Effector CD4-positive, alpha-beta T cell (primary cell): ENCODE measurements at regions not wholly inside any gene's neighbourhood (a gene's known extent, or its start where the extent isn't known, plus 50 kb on each side); places are given as distances from the start of the nearest gene placed in this dataset.
"Not testable (repeated sequence)": the region's sequence is repeated elsewhere in the genome, so short reads cannot be mapped to it uniquely, and the experiment has no call there.

ENCODE experiments used
- DNase-seq: peaks from one replicate; pipeline ENCODE4 v3.0.0-alpha.2; 2020

DNA sequence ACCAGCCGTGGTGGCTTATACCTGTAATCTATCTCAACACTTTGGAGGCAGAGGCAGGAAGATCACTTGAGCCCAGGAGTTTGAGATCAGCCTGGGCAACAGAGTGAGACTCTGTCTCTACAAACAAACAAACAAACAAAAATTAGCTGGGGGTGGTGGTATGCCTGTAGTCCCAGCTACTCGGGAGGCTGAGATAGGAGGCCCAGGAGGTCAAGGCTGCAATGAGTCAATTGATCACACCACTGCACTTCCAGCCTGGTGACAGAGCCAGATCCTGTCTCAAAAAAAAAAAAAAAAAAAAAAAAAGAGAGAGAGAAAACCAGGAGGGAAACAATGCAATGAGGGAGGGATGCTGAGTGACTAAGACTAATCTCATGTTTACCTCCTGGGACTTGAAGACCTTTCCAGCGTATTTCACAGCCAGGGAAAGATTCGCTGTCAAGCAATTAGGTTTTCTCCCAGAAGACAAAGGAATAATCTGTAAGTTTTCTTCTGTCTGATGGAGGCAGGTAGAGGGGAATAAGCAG lies 51.1 kb upstream of the MIER3 start:
- DNase-seq, result no peak

DNA sequence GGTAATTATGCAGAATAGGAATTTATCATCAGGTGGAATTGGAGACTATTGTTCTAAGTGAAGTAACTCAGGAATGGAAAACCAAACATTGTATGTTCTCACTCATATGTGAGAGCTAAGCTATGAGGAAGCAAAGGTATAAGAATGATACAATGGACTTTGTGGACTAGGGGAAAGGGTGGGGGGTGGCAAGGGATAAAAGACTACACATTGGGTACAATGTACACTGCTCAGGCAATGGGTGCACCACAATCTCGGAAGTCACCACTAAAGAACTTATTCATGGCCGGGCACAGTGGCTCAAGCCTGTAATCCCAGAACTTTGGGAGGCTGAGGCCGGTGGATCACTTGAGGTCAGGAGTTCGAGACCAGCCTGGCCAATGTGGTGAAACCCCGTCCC lies 51.6 kb upstream of the MIER3 start:
- not testable (repeated sequence) for DNase-seq

DNA sequence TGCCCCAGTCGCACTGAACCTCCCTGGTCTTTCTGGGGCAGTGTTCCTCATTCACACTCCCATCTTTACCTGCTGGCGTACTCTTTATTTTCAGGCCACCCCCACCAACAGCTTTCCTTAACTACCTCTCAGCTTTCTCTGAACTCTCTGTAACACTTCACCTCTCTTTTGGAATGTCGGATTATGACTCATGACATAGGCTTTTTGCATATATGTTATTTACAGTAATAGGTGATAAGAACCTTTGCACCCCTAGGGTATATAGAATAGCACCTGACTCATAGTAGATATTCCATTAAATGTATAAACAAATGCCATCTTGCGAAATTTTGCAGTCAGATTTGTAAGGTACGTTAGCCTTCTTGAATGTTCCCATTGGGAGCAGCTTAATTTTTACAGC lies 52.9 kb upstream of the MIER3 start:
- no peak for DNase-seq

DNA sequence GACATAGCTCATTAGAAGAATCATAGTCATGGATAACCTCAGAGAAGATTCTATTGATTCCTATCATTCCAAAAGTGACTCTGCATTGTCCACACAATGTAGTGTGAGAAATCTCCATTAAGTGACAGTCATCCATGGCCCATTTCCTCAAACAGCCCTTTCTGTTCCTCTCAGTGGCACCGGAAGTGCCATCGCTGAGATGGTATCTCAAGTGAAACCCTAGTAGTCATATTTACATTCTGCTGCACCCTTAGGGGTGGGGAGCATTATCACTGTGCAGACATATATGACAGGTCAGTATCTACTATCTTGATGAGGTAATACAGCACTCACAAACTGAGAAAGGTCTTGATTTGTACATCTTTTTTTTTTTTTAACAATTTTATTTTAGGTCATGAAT lies 55.4 kb upstream of the MIER3 start:
- no peak for DNase-seq

DNA sequence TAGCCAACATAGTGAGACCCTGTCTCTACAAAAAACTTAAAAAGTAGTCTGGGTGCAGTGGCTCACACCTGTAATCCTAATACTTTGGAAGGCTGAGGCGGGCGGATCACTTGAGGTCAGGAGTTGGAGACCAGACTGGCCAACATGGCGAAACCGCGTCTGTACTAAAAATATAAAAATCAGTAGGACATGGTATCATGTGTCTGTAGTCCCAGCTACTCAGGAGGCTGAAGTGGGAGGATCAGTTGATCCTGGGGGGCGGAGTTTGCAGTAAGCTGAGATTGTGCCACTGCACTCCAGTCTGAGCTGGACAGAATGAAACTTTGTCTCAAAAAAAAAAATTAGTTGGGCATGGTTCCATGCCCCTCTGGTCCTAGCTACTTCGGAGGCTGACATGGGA lies 57.9 kb upstream of the MIER3 start:
- no peak for DNase-seq

DNA sequence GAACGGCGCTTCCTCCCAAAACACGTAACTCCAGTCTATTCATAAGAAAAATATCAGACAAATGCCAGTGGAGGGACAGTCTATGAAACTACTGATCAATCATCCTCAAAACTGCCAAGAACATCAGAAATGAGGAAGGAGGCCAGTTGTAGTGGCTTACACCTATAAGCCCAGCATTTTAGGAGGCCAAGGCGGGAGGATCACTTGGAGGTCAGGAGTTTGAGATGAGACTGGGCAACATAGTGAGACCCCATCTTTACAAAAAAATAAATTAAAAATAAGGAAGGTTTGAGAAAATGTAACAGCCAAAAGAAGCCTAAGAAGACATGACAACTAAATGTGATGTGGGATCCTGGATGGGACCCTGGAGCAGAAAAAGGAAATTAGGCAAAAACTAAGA lies 58.9 kb upstream of the MIER3 start:
- DNase-seq, result no peak

DNA sequence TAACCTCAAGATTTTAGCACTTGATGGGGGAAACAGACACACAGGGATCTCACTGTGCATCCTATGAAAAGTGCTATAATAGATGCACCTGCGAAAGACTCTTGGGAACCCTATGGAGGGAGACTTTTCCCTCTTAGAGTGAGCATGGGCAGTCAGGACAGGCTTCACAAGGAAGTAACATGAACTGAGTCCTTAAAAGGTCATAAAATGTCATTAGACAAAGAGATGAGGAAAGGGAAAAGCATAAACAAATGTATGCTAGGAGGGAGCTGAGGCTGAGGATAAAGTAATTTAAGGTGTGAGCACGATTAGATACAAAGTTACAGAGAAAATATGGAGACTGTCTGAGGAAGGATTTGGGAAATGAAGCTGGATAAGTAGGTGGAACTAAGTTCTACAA lies 60.6 kb upstream of the MIER3 start:
- no peak for DNase-seq

DNA sequence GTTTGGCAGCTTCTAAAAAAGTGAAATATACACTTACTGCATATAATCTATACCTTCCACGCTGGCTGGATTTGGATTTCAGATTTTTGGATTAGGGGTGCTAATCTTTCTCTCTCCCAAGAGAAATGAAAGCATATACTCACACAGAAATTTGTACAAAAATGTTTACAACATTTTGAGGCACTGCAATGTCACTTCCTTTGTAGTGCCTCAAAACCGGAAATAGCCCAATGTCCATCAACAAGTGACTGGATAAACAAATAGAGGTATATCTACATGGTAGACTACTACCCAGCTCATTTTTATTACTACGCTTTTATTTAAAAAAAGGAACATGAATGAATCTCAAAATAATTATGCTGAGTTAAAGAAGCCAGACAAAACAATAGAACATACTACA lies 74.0 kb upstream of the MIER3 start:
- no peak for DNase-seq

DNA sequence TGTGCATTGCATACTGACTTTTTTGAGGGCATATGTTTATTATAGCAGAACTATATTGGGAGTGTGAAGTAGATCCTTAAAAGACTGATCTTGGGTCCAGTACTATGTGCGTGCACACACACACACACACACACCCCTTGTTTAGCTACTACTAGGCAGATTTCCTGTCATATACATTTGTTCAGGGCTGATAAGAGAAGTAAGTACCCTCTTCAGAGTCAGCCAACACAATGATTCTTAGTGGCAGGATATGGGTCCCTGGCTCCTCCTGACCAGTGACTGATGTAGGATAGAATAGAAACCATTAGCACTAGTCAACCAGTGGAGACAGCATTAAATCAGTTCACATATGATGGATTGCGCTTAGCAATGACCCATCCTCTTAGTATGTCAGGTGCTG lies 76.2 kb upstream of the MIER3 start:
- DNase-seq, result no peak

DNA sequence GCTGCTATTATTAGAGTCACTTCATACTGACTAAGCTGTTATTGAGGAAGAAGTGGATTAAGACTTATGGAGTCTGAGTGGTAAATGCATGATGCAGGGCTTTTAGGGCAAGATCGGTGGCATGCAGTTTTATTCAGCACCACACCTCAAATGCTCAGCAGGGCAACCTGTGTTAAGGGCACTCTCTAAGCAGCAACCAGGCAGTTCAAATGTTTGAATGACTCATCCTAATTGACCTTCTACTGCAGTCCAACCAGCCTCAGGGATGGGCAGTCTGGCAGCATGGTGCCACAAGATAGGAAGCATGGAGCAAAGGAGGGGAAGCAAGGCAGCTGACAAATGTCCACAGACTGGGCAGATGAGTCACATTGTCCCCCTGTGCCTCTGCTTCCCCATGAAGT lies 80.2 kb upstream of the MIER3 start:
- DNase-seq, result no peak

DNA sequence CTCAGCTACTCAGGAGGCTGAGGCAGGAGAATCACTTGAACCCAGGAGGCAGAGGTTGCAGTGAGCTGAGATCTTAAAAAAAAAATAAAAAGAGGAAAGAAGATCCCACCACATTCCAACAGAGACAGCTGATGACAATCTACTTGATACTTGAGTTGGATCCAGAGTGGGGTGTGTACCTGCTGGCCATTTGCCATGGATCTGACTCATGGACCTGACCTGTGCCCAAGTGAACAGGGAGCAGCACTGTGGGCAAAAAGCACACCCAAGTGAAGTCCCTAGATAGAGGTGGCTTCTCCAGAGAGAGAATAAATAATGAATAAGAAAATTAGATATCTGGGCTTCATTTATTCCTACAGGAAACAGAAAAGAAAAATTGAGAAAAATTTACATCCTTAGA lies 81.2 kb upstream of the MIER3 start:
- DNase-seq, result no peak

DNA sequence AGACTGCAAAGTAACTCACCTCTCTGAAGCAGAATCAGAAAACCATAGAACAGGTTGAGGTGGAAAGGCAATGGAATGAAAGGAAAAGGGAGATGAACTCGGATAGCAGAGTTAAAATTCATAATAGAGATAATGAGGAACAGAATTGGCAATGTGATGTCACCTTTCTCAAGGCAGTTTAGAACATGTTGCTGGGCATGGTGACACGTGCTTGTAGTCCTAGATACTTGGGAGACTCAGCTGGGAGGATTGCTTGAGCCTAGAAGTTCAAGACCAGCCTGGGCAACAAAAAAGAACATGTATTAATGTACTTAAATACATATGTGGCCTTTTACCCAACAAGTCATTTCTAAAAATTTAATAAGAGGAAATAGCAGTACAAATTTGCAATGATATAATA lies 81.6 kb upstream of the MIER3 start:
- no peak for DNase-seq

DNA sequence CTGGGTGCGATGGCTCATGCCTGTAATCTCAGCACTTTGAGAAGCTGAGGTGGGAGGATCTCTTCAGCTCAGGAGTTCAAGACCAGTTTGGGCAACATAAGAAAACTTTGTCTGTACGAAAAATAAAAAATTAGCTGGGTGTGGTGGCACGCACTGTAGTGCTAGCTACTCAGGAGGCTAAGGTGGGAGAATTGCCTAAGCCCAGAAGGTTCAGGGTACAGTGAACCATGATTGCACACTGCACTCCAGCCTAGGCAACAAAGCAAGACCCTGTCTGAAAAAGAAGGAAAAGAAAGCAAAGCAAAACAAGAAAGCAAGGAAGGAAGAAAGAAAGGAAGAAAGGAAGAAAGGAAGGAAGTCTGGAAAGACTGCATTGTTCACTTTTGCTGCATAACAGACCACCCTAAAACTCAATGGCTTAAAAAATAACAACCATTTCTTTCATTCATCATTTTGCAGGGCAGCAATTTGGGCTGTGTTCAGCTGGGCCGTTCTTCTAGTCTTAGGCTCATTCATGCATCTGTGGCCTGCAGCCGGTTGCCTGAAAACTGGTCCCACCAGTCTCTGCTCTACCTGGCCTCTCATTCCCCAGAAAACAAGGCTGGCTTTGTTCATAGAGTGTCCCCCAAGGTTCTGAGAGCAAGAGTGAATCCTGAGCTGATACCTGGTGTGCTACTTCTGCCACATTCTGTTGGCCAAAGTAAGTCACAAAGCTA lies 82.4 kb upstream of the MIER3 start:
- DNase-seq, result no peak

DNA sequence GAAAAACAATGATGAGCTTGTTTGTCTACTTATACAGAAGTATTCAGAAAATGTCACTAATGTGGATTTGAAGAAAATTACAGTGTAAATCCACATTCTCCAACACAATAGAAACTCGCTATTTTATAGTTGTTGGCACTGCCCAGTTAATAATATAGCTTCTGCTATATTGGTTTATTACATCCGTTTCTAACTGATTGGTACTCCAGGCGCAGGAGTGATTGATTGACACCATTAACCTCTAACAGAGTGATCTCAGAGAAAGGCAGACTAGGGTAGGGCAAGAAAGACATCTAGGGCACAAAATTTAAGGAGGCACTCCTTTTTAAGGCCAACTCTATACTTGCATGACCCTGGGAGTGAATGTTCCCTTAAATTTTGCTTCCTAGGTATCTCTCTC lies 84.0 kb upstream of the MIER3 start:
- no peak for DNase-seq

DNA sequence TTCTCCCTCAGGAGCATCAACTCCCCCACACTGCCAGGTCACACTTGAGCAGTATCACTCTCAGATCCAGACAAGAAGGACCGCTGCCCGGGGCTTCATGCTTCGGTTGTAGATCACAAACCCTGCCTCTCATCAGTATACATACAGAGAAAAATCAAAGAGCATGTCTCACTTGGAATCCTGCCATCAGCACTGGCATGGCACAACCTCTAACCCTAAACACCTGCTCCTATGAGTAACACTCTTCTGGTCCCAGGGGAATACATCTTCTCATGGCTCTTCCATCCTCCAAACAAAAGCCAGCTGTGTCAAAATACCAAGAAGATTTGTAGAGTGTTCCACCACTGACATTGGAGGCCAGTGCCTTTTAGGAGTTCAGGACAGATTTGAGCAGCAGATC lies 84.8 kb upstream of the MIER3 start:
- no peak for DNase-seq

DNA sequence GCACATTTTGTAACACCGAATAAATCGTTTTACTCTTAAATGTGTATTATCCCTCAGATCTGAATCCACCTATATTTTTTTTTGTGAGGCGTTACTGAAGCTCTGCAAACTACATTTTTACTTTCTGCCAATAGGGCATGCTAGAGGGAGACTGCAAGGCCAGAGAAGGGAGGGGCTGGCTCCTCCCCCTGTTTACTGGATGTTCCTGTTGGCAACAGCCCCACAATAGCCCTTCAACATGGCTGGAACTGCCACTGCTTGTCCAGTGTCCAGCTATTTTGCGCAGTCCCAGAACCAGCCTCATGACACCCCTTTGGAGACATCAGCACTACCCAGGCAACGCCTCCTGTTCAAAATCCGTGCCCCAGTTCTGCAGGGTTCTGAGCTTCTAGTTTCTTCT lies 85.4 kb upstream of the MIER3 start:
- no peak for DNase-seq

DNA sequence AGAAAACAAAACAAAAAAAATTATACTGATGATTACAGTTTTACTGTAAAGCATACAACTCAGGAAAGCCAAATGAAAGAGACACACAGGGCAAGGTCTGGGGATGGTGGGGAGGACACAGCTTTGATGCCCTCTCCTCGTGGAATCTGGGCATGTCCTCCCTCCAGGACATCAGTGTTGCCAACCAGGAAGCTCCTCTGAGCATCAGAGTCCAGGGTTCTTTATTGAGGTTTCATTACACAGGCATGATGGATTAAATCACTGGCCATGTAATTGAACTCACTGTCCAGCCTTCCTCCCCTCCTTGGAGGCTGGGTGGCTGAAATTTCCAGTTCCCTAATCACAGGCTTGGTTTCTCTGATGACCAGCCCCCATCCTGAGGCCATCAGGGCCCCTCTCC lies 89.6 kb upstream of the MIER3 start:
- DNase-seq, result no peak

DNA sequence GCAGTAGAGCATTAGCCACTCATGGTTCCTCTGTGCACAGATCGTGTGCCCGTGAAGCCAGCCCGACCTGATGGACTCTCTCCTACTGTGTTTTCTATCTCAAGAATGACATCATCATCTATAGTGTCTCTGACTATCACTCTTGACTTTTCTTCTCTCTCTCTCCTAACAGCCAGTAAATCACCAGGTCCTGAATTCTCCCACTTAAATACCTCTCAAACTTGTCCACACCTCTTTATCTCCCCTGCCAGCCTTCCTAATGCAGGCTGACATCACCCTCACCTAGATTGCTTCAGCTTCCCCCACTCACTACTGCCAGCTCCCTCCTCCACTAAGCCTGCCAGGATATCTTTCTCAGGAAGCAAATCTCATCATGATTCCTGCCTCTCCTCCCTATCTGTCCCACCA lies 90.6 kb upstream of the MIER3 start:
- no peak for DNase-seq

DNA sequence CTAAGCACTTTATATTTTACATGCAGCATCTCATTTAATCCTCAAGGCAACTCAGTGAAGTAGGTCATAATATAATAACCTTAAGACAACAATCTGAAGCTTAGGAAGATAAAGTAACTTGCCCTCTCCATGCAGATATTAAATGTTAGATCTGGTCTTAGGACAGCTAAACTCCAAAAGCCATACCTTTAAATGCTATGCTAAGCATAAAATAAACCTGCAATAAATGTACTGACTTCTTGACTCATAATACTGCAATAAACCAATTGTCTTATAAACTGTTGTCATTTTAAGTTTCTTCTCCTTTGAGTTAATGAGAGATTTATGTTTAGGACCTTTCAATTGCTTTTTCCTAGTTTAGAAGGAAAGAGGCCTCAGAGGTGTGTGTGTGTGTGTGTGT lies 102.2 kb upstream of the MIER3 start:
- DNase-seq, result no peak

DNA sequence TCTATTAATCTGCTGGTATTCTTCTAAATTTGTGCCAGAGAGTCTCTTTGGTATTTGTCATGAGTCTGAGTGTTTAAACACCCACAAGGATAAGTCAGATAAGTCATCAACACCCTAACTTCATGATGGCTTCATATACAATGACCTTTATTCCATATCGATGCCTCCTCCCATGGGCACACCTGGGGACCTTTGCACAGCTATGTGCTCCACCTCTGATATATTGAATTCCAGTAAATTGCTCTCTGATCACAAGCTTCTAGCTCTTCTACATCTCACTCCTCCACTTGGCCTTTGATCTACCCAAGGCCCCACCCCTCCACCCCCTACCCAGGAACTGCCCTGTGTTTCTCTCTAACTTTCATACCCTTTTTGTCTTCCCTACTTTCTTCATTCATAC lies 102.7 kb upstream of the MIER3 start:
- DNase-seq, result no peak

DNA sequence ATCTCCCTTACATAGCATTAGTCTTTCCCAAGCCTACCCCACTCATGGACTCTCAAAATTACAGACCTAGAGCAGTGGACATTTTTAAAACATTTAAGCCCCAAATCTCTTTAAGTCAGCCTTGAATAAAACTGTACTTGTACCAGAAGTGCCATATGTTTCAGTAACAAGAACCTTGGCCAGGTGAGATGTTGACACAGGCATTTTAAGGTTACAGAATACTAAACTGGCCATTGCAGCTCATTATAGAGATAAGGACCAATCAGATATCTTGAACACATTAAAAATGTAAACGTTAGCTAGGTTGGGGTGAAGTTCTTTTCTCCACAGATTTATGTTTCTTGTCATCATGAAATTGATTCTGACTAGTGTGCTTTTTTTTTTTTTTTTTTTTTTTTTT lies 103.8 kb upstream of the MIER3 start:
- DNase-seq, result no peak

DNA sequence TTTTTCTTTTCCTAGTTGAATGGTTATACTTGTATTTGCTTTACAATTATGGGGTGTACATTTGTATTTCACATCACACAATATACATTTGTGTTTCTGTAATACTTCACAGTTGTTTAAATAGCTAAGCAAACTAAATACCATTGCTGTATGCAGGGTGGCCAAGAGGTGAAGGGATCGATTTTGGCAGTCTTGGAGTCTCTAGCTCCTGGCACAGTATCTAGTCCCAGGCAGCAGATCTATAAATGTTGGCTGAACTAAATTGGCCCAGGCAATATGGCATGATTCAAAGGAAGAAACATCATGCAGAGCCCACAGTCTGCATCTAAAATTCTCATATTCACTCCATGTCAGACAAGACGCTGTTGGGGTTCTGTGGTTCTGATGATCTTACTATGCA lies 110.1 kb upstream of the GPBP1 start:
- DNase-seq, result no peak

DNA sequence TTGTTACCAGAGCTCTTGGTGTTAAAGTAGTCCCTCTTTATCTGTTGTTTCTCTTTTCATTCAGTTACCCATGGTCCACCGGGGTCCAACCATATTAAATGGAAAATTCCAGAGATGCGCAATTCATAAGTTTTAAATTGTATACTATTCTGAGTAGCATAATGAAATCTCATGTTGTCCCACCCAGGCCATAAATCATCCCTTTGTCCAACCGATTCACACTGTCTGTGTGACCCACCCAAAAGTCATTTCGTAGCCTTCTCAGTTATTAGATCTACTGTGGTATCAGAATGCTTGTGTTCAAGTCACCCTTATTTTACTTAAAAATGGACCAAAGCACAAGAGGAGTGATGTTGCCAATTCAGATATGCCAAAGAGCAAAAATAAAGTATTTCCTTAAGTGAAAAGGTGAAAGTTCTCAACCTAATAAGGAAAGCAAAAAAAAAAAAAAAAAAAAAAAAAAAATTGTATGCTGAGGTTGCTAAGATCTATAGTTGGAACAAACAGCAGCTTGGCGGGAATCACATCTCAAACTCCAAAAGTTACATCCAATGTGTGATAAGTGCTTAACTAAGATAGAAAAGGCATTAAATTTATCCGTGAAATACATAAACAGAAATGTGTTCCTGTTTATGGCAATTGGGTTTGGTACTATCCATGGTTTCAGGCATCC lies 106.8 kb upstream of the GPBP1 start:
- DNase-seq, result no peak

DNA sequence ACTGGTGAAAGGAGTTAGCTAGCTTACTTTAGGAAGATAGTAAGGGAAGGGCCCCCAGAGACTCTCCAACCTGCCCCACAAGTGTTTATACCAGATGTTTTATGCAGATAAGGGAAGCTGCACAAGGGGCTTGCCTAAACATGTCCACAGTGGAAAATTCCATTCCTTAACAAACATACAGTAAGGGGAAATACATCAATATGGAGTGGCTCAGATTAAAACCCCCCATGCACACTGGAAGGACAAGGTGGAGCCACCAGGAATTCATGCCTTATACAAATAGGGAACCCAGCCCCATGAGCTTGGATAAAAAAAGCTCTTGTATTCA lies 106.3 kb upstream of the GPBP1 start:
- DNase-seq, result no peak
